GM12875 (cell line): ENCODE measurements at regions not wholly inside any gene's neighbourhood (a gene's known extent, or its start where the extent isn't known, plus 50 kb on each side); places are given as distances from the start of the nearest gene placed in this dataset.

ENCODE experiments used
- H3K4me3 ChIP-seq: one replicate; pipeline ENCODE4 v1.5.1; 2011; ENCODE audit warnings: low read depth, low read length, control low read depth
- CTCF ChIP-seq: IDR thresholded peaks from 2 replicates; pipeline ENCODE4 v1.5.1; 2011; ENCODE audit warnings: low read depth, mild to moderate bottlenecking, control low read depth, inconsistent platforms, low read length, moderate library complexity, borderline replicate concordance; ENCODE audit not compliant: insufficient read depth

DNA sequence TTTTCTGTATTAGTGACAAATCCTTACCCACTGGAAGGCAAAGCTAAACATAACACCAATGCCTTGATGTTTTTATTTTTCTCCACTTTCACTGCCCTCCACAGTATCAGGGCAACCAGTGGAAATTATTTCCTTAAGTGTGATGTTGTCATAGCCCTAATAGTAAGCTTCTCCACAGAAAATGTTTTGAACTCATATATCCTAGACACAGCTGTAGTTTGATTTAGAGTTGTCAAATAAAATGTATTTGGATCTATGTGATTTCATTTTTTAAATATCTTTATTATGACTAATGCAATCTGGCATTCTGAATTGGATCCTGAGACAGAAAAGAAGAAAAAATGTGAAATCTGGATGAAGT lies 70.9 kb upstream of the UFL1 start:
- no peak for TF ChIP-seq CTCF
- no peak overlapping the region for H3K4me3 ChIP-seq

- H3K4me3 ChIP-seq, result no peak overlapping the region
- no peak for TF ChIP-seq CTCF
Measured at GRCh38 chr6:96458771-96459170, 62.8 kb upstream of the UFL1 start.

- TF ChIP-seq CTCF, result no peak
- H3K4me3 ChIP-seq, result no peak overlapping the region
Measured at GRCh38 chr6:96460052-96460700, 61.4 kb upstream of the UFL1 start.

GRCh38 chr6:96465321-96465903 lies 56.2 kb upstream of the UFL1 start:
- TF ChIP-seq CTCF, result 0 out of 2 replicates have a peak, but pooled peaks have one; percentile 12
- no peak overlapping the region for H3K4me3 ChIP-seq

DNA sequence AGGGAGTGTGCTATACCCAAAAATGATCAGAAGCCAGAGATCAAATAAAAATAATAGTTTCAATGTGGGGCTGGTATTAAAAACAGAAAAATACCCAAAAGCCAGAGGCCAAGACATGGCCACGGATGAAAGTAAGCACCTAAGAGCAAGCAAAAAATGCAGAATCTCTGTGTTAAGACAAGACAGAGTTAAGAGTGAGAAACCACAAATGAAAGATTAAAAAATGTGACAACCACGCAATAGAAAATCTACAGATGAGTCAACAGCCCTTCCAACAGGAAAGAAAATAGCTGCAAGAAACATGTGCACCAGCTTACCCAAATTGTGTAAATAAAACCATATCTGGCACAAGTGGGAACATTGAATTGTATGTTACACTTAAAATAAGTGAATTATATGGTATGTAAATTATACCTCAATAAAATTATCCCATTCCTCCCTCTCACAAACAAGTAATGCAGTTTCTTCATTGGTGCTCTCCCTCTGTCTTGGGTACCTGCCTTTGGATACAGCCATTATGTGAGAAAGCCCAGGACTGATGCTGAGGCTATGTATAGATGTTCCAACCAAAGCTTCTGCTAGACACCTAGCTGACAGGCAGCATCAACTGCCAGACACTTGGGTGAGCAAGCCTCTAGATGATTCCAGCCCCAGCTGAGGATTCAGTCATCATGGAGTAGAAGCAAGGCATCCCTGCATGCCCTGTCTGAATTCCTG lies 55.3 kb upstream of the UFL1 start:
- H3K4me3 ChIP-seq, result no peak overlapping the region
- TF ChIP-seq CTCF, result no peak

GRCh38 chr6:96467814-96468213 lies 53.8 kb upstream of the UFL1 start:
- no peak for TF ChIP-seq CTCF
- H3K4me3 ChIP-seq, result no peak overlapping the region

- no peak for TF ChIP-seq CTCF
- H3K4me3 ChIP-seq, result no peak overlapping the region
Measured at GRCh38 chr6:96468281-96468680, 53.3 kb upstream of the UFL1 start.
